B cell (primary cell): ENCODE measurements at regions not wholly inside any gene's neighbourhood (a gene's known extent, or its start where the extent isn't known, plus 50 kb on each side); places are given as distances from the start of the nearest gene placed in this dataset.

Experiments used
- EZH2 ChIP-seq: IDR thresholded peaks from 2 replicates; pipeline ENCODE4 v1.6.1; 2012; ENCODE audit warnings: borderline replicate concordance, low read depth, mild to moderate bottlenecking, moderate library complexity, low read length; ENCODE audit not compliant: insufficient read depth, poor library complexity, severe bottlenecking
- TF ChIP-seq, protein P1 (sequence below): fragments of 200-600 bp; IDR thresholded peaks from one replicate; pipeline ENCODE4 v1.8.0; 2022; ENCODE audit warnings: antibody characterized with exemption, mild to moderate bottlenecking

DNA sequence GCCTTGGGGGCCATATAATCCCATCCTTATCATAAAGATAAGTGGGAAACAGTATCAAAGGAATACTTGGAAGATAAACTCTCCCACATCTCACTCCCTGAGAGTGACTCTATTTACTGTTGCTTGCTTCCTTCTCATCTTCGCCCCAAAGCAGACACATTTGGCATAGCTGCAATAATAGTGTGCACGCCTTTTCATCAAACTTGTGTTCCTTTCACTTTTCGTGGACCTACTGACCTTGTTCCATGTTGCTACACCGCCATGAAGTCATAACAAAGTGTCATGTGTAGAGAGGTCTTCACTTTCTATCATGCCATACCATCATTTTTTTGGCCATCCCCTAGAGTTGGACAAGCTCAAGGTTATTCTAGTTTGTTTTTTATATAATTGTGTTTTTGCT, 200.0 kb upstream of the MSX2 start:
- no peak for TF ChIP-seq EZH2
- TF ChIP-seq, protein P1, sequence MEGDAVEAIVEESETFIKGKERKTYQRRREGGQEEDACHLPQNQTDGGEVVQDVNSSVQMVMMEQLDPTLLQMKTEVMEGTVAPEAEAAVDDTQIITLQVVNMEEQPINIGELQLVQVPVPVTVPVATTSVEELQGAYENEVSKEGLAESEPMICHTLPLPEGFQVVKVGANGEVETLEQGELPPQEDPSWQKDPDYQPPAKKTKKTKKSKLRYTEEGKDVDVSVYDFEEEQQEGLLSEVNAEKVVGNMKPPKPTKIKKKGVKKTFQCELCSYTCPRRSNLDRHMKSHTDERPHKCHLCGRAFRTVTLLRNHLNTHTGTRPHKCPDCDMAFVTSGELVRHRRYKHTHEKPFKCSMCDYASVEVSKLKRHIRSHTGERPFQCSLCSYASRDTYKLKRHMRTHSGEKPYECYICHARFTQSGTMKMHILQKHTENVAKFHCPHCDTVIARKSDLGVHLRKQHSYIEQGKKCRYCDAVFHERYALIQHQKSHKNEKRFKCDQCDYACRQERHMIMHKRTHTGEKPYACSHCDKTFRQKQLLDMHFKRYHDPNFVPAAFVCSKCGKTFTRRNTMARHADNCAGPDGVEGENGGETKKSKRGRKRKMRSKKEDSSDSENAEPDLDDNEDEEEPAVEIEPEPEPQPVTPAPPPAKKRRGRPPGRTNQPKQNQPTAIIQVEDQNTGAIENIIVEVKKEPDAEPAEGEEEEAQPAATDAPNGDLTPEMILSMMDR: no peak
